Brain microvascular endothelial cell (primary cell): ENCODE measurements at regions not wholly inside any gene's neighbourhood (a gene's known extent, or its start where the extent isn't known, plus 50 kb on each side); places are given as distances from the start of the nearest gene placed in this dataset.

Experiments
- DNase-seq: peaks from one replicate; pipeline ENCODE4 v3.0.0-alpha.2; 2020
- H3K27ac ChIP-seq: fragments of 250-450 bp; sonication (Bioruptor Pico); 2 replicates; pipeline ENCODE4 v1.5.1; 2020; ENCODE audit warnings: mild to moderate bottlenecking, moderate library complexity
- H3K27me3 ChIP-seq: fragments of 250-450 bp; sonication (Bioruptor Pico); replicated peaks from 2 replicates; pipeline ENCODE4 v1.5.1; 2020; ENCODE audit warnings: mild to moderate bottlenecking
- H3K36me3 ChIP-seq: fragments of 250-450 bp; sonication (Bioruptor Pico); replicated peaks from 2 replicates; pipeline ENCODE4 v1.5.1; 2020; ENCODE audit warnings: mild to moderate bottlenecking
- H3K4me3 ChIP-seq: 2 replicates; pipeline ENCODE4 v1.5.1; 2011; ENCODE audit warnings: low read depth, mild to moderate bottlenecking, control low read depth, low read length, moderate library complexity
- CTCF ChIP-seq: IDR thresholded peaks from 2 replicates; pipeline ENCODE4 v1.5.1; 2011; ENCODE audit warnings: low read depth, mild to moderate bottlenecking, moderate library complexity, low read length, control low read depth, inconsistent platforms; ENCODE audit errors: missing control alignments
- in situ Hi-C: cut with HindIII; loops from 2 replicates; pipeline ENCODE4 v1.10.0; 2017; ENCODE audit warnings: low sequenced_read_pairs, low pct_ligation_motif_present

GRCh38 chr5:88140396-88140855 lies 128.2 kb downstream of the TMEM161B start:
- H3K27me3 ChIP-seq, result peaks cover 35% of the 10 kb centered on the region
- no peak for DNase-seq
- no peak overlapping the region for H3K27ac ChIP-seq
- TF ChIP-seq CTCF, result no peak
- H3K36me3 ChIP-seq, result no peaks in the 10 kb centered on the region
- peak overlapping the region; percentile 56 for H3K4me3 ChIP-seq
- in situ Hi-C loops, result loop anchor here (10.0 kb wide), 1 partner anchor 544 kb away; no protein-coding TSS in a partner anchor

- TF ChIP-seq CTCF, result no peak
- no peak for DNase-seq
- in situ Hi-C loops, result no loop called here
Measured at GRCh38 chr5:88130211-88130815, 138.3 kb downstream of the TMEM161B start.

GRCh38 chr5:88128813-88129212 lies 139.8 kb downstream of the TMEM161B start:
- Histone ChIP-seq H3K27me3 (no peaks in the 10 kb centered on the region), H3K27ac (no peak overlapping the region), H3K4me3 (no peak overlapping the region), H3K36me3 (no peaks in the 10 kb centered on the region)
- no peak for TF ChIP-seq CTCF
- DNase-seq, result no peak
- in situ Hi-C loops, result no loop called here

More at GRCh38 chr5:88130211-88130815, 138.3 kb downstream of the TMEM161B start:
- Histone ChIP-seq H3K27ac (no peak overlapping the region), H3K36me3 (no peaks in the 10 kb centered on the region), H3K27me3 (no peaks in the 10 kb centered on the region), H3K4me3 (no peak overlapping the region)

- in situ Hi-C loops, result no loop called here
- Histone ChIP-seq H3K4me3 (no peak overlapping the region), H3K36me3 (no peaks in the 10 kb centered on the region), H3K27ac (no peak overlapping the region), H3K27me3 (no peaks in the 10 kb centered on the region)
- no peak for TF ChIP-seq CTCF
- DNase-seq, result no peak
Measured at GRCh38 chr5:88119535-88120125, 149.0 kb downstream of the TMEM161B start.

GRCh38 chr5:88118179-88118578 lies 150.5 kb downstream of the TMEM161B start:
- Histone ChIP-seq H3K4me3 (no peak overlapping the region), H3K27ac (no peak overlapping the region), H3K36me3 (no peaks in the 10 kb centered on the region), H3K27me3 (no peaks in the 10 kb centered on the region)
- in situ Hi-C loops, result no loop called here
- no peak for DNase-seq
- no peak for TF ChIP-seq CTCF
